Fibroblast of gingiva (primary cell): ENCODE measurements at regions not wholly inside any gene's neighbourhood (a gene's known extent, or its start where the extent isn't known, plus 50 kb on each side); places are given as distances from the start of the nearest gene placed in this dataset.

Experiments used
- DNase-seq: peaks from one replicate; pipeline ENCODE4 v3.0.0-alpha.2; 2011; ENCODE audit warnings: low read depth

GRCh38 chr4:176979416-176979815, 186.7 kb upstream of the VEGFC start:
- DNase-seq = no peak

GRCh38 chr4:176981074-176981473, 188.4 kb upstream of the VEGFC start:
- DNase-seq = no peak

- peak; percentile 83 for DNase-seq
Measured at GRCh38 chr4:176981551-176981950, 188.8 kb upstream of the VEGFC start.

GRCh38 chr4:176988226-176988625, 195.5 kb upstream of the VEGFC start:
- DNase-seq = peak; percentile 94

- DNase-seq = no peak
Measured at GRCh38 chr4:176989186-176989585, 196.5 kb upstream of the VEGFC start.

GRCh38 chr4:176999935-177000543, 207.3 kb upstream of the VEGFC start:
- no peak for DNase-seq

- no peak for DNase-seq
Measured at GRCh38 chr4:177001271-177002175, 208.8 kb upstream of the VEGFC start.

- peak; percentile 73 for DNase-seq
Measured at GRCh38 chr4:177005674-177006230, 213.0 kb upstream of the VEGFC start.

GRCh38 chr4:177006331-177006730, 213.6 kb upstream of the VEGFC start:
- no peak for DNase-seq

- peak; percentile 39 for DNase-seq
Measured at GRCh38 chr4:177008071-177008835, 215.5 kb upstream of the VEGFC start.

GRCh38 chr4:177008836-177009501, 216.2 kb upstream of the VEGFC start:
- no peak for DNase-seq

GRCh38 chr4:177010418-177010817, 217.7 kb upstream of the VEGFC start:
- peak; percentile 28 for DNase-seq

- no peak for DNase-seq
Measured at GRCh38 chr4:177012918-177013545, 220.3 kb upstream of the VEGFC start.

- DNase-seq = peak; percentile 81
Measured at GRCh38 chr4:177016541-177017141, 223.9 kb upstream of the VEGFC start.

- no peak for DNase-seq
Measured at GRCh38 chr4:177023951-177024350, 231.2 kb upstream of the VEGFC start.

GRCh38 chr4:177032341-177032740, 239.6 kb upstream of the VEGFC start:
- no peak for DNase-seq

- no peak for DNase-seq
Measured at GRCh38 chr4:177033135-177033534, 240.4 kb upstream of the VEGFC start.

- DNase-seq = no peak
Measured at GRCh38 chr4:177033632-177034031, 240.9 kb upstream of the VEGFC start.

- peak; percentile 65 for DNase-seq
Measured at GRCh38 chr4:177041356-177041755, 248.6 kb upstream of the VEGFC start.

- DNase-seq = peak; percentile 70
Measured at GRCh38 chr4:177047070-177047850, 254.5 kb upstream of the VEGFC start.
